GM21381 (cell line): ENCODE measurements at regions not wholly inside any gene's neighbourhood (a gene's known extent, or its start where the extent isn't known, plus 50 kb on each side); places are given as distances from the start of the nearest gene placed in this dataset.

ENCODE experiments used
- ATAC-seq: cut with Tn5 transposase; IDR thresholded peaks from one replicate; pipeline ENCODE4 v1.9.1; 2021; ENCODE audit warnings: mild to moderate bottlenecking, moderate library complexity; ENCODE audit not compliant: unreplicated experiment

DNA sequence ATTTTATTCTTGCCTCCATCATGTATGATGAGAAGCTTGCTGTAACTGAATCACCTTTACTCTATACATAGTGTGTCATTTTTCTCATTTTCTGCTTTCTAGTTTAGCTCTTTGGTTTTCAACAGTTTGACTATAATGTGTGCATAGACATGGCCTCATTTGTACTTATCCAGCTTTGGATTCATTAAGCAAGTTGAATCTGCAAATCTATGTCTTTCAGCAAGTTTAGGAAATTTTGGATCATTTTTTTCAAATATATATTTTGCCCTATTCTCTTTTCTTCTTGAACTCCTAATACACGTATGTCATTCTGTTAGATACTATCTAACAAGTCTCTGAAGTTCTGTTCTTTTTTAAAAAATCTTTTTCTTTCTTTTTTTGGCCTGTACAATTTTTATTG is 57.8 kb downstream of the PRLHR start:
- ATAC-seq, result no peak

DNA sequence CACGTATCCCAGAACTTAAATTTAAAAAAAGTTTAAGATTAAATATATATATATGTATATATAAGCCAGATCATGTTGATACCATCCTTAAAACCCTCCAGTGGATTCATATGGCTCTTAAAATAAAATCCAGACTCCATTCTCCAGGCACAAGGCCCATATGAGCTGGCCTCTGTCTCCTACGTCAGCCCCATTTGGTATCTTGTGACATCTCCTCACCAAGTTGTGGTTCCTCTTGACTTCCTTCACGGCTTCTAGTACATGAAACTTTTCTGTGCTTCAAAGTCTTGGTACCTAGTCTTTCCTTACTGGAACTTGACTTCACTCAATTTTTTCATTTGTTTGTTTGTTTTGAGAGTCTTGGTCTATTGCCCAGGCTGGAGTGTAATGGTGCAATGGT is 61.3 kb downstream of the PRLHR start:
- no peak for ATAC-seq

- ATAC-seq, result no peak
Measured at GRCh38 chr10:118531105-118531852, 64.2 kb downstream of the PRLHR start.

- ATAC-seq, result no peak
Measured at GRCh38 chr10:118528426-118528825, 67.0 kb downstream of the PRLHR start.

GRCh38 chr10:118523775-118524174 is 71.7 kb downstream of the PRLHR start:
- no peak for ATAC-seq

DNA sequence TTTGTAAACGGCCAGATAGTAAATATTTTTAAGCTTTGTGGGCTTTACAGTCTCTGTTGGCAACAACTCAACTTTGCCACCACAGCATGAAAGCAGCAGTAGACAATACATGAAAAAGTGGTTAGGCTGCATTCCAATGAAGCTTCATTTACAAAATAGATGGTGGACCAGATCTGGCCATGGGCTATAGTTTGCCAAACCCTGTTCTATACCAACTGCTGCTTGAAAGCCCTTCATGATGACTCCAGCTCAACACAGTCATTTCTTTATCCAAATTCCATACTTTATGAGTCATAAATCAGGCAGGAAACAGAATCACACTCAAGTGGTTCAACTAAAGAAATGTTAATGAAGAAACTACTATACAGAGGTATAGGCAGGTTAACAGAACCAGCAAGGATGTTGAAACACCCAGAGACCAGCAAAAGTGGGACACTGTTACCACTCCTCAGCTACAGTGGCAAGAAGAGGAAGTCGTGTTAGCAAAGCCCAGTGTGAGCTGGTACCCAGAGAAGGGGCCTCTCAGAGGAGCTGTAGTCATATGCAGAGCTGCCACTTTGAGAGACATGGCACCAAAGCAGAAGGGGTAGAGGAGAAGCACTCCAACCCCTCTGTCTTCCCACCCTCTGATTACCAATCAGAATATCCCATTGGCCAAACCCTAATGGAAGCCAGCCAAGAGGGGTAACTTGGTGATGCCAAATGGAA is 72.5 kb downstream of the PRLHR start:
- no peak for ATAC-seq

DNA sequence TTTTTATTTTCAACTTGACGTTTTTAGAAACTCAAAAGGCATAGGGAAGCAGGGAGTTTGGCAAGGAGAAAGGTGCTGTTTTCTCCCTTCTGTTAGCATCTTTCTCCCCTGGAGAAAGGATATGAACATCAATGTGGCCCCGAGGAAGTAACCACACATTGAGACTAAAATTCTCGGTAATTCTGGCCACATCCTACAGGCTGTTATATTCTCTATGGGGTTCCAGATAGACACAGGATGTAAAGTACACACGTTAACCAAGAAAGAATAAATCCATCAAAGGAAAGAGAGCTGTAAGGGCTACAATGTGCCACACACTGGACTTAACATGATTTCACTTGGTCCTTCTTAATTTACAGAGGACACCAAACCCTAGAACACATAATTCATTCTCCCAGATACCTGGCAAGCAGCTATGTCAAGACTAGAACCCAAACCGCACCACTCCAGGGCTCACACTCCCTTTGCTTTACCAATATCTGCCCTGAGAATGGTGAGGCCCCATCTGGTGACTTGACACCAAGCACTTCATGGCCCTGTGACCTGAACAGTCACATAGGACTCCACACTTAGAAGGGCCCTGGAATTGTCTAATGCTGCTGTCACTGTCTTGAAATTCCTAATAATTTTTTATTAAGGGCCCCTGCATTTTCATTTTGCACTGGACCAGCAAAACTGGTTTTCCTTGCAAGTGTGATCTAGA is 73.9 kb downstream of the PRLHR start:
- no peak for ATAC-seq

GRCh38 chr10:118520116-118520742 is 75.2 kb downstream of the PRLHR start:
- no peak for ATAC-seq

GRCh38 chr10:118518095-118518494 is 77.4 kb downstream of the PRLHR start:
- no peak for ATAC-seq

- no peak for ATAC-seq
Measured at GRCh38 chr10:118516716-118517115, 78.7 kb downstream of the PRLHR start.

DNA sequence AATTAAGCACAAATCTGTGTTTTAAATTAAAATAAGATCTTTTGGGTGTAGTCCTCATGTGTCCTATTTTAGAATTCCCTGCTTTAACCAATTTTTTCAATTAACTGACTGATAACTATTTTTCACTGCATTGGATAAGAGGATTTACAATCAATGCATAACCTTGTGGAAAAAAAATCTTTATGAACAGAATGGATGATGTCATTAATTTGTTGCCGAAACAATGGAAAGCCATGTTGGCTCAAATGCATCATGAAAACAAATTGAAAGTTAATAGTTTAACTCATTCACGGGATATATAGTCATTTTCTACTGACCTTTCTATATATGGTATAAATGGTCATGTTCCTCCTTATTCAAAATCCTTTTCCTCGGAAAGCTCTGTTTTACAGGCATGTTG is 82.3 kb downstream of the PRLHR start:
- no peak for ATAC-seq

GRCh38 chr10:118511711-118512110 is 83.7 kb downstream of the PRLHR start:
- no peak for ATAC-seq

- ATAC-seq, result no peak
Measured at GRCh38 chr10:118508863-118509262, 86.6 kb downstream of the PRLHR start.

DNA sequence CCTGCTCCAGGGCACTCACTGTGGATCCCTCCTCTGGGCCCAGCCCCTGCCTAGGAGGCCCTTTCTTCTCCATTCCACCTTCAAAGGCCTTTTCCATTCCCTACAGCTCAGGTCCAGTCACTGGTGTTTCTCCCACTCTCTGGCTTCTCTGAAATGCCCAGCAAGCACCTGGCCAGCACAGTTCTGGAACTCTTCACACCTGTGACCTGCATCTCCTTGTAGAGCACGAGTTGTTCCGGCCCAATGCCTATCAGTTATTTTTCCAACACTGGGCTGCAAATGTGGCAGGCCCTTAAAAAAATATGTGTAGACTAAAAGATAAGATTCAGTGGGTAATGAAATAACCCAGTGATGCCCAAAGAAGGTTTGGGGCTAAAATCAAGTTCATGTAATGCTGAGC is 87.1 kb downstream of the PRLHR start:
- no peak for ATAC-seq

GRCh38 chr10:118506671-118507590 is 88.5 kb downstream of the PRLHR start:
- ATAC-seq, result no peak

DNA sequence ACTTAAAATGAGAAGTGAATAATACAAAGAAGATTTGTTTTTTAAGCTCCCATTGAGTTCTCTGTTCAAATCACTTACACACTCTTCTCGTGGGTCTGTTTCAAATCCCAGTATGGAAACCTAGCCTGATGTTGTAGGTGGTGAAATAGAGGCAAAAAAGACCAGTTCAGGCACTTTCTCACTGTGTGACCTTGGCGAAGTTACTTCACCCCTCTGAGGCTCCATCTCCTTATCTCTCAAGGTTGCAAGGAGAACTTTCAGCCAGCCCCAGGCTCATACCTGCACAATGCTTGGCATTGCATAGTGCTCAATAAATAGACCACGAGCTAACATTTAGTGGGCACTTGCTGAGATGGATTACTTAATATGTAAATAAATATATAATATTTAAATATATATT is 90.1 kb downstream of the PRLHR start:
- ATAC-seq, result no peak

GRCh38 chr10:118504467-118505205 is 90.8 kb downstream of the PRLHR start:
- no peak for ATAC-seq

- ATAC-seq, result no peak
Measured at GRCh38 chr10:118504044-118504443, 91.4 kb downstream of the PRLHR start.

DNA sequence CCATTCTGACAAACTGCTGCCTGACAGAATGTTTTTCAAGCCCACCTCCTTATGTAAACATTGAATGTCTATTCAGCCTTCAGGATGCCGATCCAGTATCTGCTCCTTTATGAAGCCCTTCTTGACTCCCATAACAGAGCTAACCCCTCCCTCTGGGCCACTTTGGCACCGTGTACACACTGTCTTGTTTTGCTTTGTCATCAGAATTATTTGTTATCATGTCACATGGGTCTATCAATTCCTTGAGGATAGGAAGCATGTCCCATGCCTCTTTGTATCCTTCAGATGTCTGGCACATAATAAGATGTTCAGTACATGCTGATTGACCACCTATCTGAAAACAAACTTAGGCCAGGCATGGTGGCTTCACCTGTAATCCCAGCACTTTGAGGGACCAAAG is 92.3 kb downstream of the PRLHR start:
- ATAC-seq, result no peak
